ENCODE measurements at regions not wholly inside any gene's neighbourhood (a gene's known extent, or its start where the extent isn't known, plus 50 kb on each side); places are given as distances from the start of the nearest gene placed in this dataset.
"Not testable (repeated sequence)": the region's sequence is repeated elsewhere in the genome, so short reads cannot be mapped to it uniquely, and the experiment has no call there.

DNA sequence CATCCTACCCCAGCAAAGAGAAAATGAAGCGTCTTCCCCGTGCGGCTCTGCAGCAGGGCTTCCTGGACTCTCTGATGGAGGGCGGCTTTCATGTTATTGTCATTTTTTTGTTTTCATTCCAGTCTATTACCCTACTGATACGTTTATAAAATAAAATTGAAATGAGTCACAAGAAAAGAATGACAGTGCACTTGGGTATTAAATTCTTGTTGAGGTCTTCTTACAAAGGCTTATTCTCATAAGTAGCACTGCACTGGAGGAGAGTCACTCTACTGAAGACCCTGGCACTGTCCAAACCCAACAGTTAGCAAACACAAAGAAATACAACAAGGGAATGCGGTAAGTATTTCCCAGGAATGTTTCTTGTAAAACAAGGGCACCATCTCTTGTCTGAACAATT, 379.3 kb downstream of the MAFB start:
- no peak for DNase-seq

DNA sequence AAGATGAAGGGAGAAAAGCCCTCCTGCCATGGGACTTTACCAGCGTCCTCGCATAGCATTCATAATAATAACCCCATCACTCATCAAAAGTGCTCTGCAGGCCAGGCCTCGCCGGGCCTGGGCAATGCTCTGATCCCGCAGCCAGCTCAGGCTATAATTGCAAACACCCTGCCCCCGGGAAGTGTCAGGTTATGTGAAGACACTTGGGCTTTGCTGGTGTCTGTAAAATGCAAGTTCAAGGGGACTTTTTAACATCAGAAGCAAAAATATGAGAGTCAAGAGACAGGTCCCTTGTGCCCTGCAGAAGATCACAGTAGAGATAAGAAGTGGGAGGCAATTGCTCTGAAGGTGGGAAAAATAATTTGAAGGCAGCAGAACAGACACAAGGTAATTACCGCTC, 381.0 kb downstream of the MAFB start:
- no peak for DNase-seq

DNA sequence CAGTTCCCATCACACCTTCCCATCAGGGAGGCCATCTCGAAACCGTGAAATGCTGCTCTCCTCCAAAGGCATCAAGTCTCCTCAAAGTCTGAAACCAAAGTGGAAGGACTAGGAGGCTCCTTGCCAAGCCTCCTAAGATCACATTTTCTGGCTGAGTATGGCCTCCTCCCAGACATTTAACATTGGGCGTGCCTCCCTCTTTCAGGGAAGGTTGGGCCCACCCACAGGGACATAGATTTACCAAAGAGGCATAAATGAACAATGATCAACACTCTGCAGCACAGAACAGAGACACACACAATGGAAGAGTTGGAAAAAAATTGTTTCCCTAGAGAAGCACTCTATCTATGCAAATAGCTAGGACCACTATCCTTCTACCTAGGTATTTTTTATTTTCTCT, 381.8 kb downstream of the MAFB start:
- no peak for DNase-seq

DNA sequence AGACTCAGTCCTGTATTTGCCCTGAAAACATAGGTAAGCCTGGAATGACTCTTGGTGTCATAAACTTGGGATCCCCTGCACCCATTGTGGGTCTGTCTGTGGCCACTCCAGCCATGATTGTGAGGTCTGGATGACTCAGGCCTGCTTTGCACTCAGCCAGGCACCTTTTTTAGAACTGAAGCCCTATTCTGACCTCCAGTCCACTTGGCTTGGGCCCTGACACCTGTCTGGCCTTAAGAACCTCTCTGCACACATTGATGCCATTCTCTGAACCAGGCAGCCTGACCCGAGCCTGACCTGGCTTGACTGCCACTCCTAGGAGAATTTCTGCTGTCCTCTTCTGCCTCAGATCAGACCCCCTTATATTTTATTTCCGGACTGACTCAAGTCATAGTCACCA, 383.7 kb downstream of the MAFB start:
- DNase-seq, result no peak

DNA sequence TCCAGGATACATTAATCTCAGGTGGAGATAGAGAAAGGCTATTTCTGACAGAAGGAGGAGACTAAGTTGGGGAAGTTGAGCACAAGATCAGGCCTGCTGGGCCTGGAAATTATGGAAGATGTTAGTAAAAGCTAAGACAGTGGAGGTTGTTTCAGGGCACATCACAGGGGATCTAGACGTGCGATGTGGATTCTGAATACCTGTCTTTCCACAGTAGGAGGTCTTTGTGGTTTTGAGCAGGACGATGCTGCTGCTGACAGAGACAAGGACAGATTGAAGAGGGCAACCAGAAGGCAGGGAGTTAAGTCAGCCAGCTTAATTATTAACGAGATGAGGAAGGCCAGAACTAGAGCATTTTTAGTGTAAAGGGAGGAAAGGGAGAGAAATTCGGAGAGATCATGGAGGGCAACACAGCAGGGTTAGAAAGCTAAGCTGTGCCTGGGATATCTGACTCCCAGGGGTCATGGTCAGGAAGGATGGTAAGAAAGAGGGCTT, 384.9 kb downstream of the MAFB start:
- no peak for DNase-seq

DNA sequence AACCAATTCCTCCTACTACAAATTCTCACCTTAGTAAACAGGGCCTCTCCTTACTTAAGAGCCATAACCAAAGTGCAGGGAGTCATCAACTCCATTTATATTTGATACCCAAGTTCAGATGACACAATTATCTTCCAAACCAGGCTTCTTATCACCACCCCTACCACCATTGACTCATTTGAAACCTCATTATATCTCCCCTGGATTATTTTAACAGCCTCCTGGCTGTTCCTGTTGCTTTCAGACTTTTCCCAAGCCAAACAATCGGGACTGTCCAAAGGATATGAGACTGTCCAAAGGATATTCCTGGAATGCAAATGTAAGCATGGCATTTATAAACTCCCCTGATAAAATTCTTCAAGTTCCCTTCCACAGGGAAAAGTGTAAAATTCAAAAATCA, 394.3 kb downstream of the MAFB start:
- no peak for DNase-seq

DNA sequence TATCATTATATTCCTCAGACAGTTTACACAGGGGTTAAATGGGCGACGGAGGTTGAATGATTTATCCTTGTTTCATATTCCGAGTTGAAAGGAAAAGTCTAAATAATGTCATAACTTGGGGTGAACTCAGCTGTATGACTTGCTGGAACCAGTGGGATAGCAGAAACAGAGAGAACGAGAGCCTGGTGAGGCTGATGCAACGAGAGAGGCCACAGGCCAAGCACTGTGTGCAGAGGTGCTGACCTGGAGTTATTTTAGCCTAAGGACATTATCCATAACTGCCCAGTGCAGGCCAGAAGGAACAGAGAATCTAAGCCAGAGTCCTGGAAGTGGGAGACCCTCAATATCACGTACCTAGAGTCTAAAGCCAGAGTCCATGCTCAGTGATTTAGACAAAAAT, 394.9 kb downstream of the MAFB start:
- no peak for DNase-seq

DNA sequence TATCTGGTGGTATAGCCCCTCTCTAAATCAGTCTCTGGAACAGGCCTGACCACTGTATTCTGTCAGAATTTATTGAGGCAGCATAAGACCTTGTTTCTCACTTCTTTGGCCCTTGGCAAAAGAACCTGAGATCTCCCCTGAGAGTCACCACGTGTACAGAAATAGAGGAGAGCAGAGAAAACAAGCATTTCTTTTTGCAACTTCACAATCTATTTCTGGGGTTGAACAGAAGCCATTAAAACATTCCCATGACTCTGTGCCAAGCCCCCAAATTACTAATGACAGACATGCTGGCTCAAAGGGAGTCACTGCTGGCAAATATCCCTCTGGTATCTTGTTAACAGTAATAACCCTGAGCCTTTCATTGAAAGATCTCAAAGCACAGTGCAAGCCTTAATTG, 395.3 kb downstream of the MAFB start:
- no peak for DNase-seq

DNA sequence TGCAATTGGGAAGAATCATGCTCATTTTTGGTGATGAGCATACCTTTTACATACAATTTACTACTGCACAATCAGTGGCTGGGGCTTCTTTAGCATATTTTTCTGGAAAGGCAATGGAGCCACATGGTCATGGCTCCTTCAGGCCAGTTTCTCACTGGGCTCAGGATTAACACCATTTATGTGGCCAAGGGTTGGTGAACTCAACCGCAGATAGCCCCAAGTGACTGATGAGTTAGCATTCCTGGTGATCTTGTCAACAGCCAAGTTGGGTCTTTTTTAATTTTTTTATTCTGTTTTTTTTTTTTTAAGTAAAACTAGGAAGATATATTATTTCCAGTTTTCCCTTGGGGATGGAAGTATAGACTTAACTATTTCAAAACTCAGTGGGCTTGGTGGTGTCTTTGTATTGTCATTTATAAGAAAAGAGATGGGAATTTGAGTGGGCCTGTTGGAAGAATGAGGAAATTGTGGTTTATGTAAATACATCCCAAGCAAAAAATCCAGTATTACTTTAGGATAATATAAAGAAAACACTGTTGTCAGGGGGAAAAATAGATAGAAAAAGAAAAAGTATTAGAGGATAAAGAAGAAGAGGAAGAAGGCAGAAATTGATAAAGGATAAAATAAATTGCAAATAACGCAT, 397.4 kb downstream of the MAFB start:
- no peak for DNase-seq

DNA sequence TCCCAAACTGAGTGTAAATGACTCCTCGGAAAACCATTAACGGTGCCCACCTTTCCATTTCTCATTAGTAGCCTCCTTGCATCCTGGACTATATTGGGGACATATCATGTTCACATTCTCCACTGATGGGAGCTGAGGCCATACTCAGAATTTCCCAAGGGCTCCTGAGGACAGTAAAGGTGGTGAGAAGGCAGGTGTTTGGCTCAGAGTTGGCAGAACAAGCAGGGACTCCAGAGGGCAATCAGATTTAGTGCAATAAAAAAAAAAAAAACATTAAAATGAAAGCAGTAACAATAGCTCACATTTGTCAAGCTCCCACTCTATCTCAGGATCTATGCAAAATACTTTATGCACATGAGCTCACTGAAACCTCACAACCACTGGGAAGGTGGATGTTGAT, 401.4 kb downstream of the MAFB start:
- DNase-seq, result no peak

DNA sequence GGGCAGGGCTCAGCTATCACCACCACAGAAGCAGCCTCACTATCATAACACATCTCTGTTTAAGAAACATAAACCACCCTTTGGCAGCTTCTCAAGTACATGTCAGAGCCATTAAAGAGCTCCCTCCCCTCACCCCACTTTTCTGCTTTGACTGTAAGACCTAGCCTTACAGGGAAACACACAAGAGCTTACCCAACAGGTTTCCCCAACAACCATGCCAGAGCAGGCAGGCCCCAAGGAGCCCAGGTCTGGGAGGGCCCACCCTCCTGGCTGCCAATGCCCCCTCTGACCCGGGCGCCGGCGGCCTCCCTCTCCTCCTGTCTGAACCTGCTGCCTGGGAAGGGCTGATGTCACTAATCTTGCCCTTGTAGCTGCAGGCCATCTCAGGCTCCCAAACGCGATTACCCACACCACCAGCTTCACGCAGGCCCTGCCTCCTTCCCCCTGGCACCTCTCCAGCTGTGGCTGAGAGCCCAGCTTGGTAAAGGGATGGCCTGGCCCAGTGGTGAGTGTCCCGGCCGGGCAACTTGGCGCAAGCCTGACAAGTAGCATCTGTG, 402.0 kb downstream of the MAFB start:
- no peak for DNase-seq

DNA sequence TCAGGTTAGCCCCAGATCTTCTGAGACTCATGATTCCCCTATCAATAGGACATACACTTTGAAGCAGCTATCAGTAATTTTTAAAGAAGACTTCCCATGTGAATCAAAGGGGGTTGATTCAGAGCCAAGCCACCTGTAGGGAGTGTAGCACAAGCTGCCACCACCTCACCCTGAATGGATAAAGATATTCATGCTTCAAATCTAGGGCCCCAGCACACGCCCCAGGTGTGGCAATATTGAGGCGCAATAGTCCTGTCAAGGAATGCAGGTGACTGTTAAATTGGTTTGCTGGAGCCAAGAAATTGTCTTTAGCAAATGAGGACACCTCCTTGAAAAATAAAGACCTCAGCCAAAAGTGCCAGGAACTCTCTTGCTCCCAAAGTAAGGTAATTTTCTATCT, 404.4 kb downstream of the MAFB start:
- DNase-seq, result no peak

DNA sequence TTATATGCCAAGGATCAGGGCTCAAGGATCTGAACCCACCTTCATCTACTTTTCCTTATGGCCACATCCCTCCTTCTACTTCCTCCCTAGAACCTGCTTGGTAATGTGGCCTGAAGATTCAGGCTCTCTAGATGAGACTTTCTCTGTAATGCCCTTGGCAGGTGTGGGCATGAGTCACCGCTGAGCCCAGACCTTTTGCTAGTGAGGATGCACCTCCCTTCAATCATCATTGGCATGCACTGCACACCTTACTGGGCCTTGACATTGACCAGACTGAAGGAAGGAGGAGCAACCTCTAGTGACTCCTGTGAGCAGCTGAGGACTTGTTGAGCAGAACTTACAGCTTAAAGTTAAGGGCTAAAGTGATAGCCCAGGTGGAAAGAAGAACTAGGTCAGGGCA, 405.3 kb downstream of the MAFB start:
- no peak for DNase-seq

DNA sequence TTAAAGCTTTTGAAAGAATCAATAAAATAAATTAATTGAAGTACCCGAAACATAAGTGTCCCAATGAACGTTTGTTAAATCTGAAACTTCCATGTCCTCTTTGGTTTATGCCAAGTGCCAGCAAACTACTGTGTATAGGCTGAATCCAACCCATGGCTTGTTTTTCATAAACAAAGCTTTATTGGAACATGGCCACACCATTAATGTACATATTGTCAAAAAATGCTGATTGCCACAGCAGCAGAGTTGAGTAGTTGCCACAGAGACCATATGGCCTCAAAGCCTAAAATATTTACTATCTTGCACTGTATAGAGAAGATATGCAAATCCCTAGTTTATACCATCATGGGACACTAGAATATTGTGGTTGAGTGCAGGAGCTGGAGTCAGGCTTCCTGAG, 406.1 kb downstream of the MAFB start:
- no peak for DNase-seq

DNA sequence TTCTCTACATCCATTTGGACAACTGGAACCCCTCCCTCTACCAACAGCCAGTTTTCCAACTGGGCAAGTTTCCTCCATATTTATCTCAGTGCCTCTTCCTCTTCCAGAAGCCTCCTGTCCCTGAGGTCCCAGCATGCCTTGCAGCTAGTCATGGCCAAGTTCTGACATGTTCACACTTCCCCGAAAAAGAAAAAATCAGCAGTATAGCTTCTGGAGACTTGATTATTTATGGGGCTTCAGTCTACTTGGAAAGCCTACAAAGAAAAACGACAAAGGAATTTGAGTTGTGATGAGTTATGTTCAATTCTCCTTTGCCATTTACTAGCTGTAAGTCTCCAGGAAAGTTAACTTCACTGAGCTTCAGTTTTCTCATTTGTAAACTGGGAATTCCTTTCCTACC, 406.5 kb downstream of the MAFB start:
- DNase-seq, result no peak

DNA sequence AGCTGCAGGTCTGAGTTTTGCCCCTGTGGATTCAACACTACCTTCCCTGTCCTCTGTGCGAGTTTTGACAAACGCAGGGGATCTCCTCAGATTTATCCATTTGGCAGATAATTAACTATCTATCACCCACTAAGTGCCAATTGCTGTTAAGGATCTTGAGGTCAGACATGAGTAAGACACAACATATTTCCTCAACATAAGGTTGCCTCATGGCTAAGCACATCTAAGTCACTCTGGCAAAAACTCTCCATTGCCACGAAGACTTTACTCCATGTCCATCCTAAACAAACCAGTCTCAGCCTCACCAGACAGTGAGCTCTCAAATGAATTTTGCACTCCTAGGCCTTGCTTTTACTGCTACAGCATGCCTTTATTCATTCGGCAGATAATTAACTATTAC, 408.4 kb downstream of the MAFB start:
- DNase-seq, result no peak

DNA sequence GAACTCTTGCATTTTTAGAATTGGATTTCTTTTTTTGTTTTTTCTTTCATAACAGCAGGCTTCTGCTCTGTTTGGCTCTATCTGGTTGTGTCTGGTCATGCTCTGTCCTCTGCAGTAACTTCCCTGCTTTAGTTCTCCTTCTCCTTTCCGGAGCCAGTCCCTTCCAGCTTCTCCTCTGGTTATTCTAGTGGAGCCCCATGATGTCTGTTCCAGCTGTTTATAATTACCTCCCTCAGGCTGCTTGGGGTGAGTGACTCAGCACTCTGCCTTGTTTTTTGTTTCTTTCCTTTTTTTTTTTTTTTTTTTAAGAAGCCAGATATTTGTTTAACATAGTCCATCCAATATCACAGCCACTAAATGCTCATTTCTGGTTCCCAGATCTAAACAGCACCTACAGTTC, 409.6 kb downstream of the MAFB start:
- DNase-seq, result peak in 1 of 2 donors; percentile 8

DNA sequence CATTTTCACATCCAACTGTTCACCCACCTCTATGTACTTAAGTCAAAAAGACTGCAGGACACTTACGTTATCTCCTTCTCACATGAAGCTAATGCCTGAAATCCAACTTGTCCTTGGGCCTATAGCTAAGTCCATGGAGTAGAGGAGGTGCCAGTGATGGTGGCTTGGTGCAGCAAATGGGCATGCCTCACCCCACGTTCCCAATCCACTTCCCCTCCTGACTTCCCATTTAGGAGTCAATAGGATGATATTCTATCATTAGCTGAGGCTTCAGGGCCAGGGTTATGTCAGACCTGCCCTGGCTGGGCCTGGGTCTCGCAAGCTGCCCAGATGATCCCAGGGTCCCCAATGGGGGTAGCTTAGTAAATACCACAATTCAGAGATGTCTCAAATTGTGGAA, 410.4 kb downstream of the MAFB start:
- DNase-seq, result no peak

DNA sequence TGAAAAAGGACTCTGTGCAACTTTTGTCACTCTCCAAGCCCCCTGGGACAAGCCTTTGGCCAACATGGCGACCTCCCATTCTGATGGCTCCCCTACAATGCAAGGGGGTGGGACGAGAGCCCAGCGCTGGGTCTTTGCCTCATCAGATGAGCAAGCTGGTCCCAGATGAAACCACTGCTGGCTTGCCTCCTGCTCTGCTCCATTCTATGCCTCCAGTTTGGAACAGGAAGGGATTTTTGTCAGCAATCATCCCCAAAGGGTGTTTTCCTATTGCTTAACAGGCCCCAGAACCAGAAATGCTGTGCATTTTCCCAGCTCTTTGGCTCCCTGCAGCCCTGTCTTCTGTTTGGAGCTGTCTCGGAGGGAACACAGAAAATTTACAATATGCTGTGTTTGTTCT, 412.7 kb downstream of the MAFB start:
- no peak for DNase-seq

DNA sequence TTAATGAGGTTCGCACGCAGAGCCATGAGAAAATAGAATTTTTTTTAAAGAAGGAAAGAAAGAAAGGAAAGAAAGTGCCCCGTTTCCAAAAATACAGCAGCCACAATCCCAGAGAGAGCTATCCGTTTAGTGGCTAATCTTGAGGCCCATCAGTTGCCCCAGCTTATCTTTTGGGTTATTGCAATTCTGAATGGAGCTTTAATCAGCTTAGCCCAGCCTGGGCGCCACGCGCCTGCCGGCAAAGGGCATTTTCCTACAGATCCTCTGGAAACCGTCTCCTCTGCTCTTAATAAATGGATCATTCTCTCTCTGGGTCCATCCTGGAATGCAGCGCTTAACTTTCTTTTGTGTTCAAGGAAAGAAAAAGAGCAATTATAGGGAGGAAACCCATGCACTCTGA, 413.3 kb downstream of the MAFB start:
- no peak for DNase-seq

DNA sequence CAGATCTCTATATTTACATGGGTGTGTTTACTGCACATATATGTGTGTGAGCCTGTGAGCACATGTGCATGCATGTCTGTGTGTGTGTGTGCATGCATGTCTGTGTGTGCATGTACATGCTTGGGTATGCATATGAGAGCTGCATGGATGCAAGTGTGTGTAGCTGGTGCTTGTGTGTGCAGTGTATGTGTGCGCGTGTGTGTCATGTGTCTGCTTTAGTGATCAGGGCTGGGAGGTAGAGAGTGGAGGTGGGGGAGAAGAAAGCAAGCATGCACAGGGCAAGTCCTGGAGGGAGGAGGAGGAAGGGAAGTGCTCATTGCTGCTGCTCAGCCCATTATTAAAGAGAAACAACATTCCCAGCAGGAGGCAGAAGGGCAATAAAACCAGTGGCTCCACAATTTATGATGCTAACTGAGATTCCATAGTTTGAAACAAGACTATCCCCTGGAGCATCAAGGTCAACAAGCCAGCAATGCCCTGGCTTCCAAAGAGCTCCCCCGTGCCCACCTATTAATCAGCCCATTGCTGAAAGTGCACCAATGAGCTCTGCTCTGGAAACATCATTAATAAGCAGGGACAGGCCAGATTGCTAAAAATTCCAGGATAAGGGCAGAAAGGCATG, 414.0 kb downstream of the MAFB start:
- DNase-seq, result no peak

DNA sequence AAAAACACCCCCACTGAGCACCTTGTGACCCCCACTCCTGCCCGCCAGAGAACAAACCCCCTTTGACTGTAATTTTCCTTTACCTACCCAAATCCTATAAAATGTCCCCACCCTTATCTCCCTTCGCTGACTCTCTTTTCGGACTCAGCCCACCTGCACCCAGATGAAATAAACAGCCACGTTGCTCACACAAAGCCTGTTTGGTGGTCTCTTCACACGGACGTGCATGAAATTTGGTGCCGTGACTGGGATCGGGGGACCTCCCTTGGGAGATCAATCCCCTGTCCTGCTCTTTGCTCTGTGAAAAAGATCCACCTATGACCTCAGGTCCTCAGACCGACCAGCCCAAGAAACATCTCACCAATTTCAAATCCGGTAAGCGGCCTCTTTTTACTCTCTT, 419.8 kb downstream of the MAFB start:
- DNase-seq, result not testable (repeated sequence)

DNA sequence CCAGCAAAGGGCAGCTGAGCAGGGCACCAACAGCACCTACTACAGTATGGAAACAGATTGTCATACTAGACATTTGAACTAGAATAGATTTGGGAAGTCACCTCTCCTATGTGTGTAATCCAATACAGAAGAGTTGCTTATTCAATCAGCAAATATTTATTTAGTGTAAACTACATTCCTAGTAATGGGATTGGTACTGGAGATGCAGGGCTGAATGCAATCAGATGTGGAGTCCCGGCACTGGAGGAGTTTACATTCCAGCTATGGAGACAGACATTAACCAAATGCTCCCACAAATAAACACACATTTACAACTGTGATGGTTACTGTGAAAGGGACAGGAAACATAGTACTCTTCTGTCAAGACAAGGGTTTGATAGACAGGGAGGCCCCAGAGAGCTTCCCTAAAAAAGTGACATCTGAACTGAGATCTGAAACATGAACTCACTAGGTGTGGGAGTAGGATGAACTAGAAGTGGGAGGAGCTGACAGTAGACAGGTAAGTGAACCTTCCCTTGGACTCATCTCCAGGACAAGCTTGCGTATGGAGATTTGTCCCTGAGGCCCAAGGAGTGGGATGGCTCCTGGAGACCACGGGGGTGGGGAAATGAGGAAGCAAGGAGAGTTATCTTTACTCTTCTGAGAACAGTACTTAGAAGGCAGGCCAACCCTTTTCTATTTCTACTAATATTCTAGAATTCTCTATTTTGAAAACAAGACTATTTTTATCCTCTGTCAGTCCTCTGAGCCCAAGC, 420.5 kb downstream of the MAFB start:
- DNase-seq, result no peak
